Ascending aorta (tissue), 2 donors: ENCODE measurements at regions not wholly inside any gene's neighbourhood (a gene's known extent, or its start where the extent isn't known, plus 50 kb on each side); places are given as distances from the start of the nearest gene placed in this dataset.

ENCODE experiments used
- DNase-seq, 2 donors: peaks; one replicate each; pipeline ENCODE4 v3.0.0-alpha.2; 2019; ENCODE audit warnings: low spot score in 2 of 2
- H3K27ac ChIP-seq, 2 donors: fragments of 200-600 bp; sonication (generic); one replicate each; pipeline ENCODE4 v1.5.1; 2016 to 2017; ENCODE audit warnings: mild to moderate bottlenecking in 1 of 2
- H3K27me3 ChIP-seq: fragments of 200-600 bp; sonication (generic); one replicate; pipeline ENCODE4 v1.5.1; 2017
- H3K36me3 ChIP-seq, 2 donors: fragments of 200-600 bp; sonication (generic); one replicate each; pipeline ENCODE4 v1.5.1; 2016
- H3K4me1 ChIP-seq, 2 donors: fragments of 200-600 bp; sonication (generic); one replicate each; pipeline ENCODE4 v1.5.1; 2016 to 2017; ENCODE audit warnings: mild to moderate bottlenecking in 1 of 2
- H3K4me3 ChIP-seq, 2 donors: fragments of 200-600 bp; sonication (generic); one replicate each; pipeline ENCODE4 v1.5.1; 2016 to 2017; ENCODE audit warnings: mild to moderate bottlenecking in 1 of 2
- H3K9me3 ChIP-seq, 2 donors: fragments of 200-600 bp; sonication (generic); one replicate each; pipeline ENCODE4 v1.5.1; 2016
- CTCF ChIP-seq, 3 experiments: fragments of 200-600 bp in 2 of 3; fragments of 450-650 bp in 1 of 3; sonication (generic) in 2 of 3; IDR thresholded peaks; one replicate each; pipeline ENCODE4 v1.5.1; 2016 to 2019; ENCODE audit warnings: antibody characterized with exemption in 3 of 3, mild to moderate bottlenecking in 1 of 3, moderate library complexity in 1 of 3
- intact Hi-C: fragments of 100-400 bp; cut with DNase I; formaldehyde crosslinking; loops from one replicate; pipeline ENCODE4 v1.15.1; 2023

- Histone ChIP-seq H3K36me3 (no peaks in the 10 kb centered on the region), H3K27me3 (no peaks in the 10 kb centered on the region), H3K27ac (no peak overlapping the region), H3K4me3 (no peak overlapping the region), H3K9me3 (no peaks in the 10 kb centered on the region), H3K4me1 (peaks cover 0 to 16% of the 10 kb centered on the region in 2 donors)
- intact Hi-C loops = loop anchor here (2.0 to 10.0 kb wide), 3 partner anchors 292 to 546 kb away; partner anchors contain the start of gene NPY1R
- DNase-seq = no peak
- no peak for TF ChIP-seq CTCF (IDR thresholded peaks at IDR 0.05)
Measured at GRCh38 chr4:163042306-163042705, 124.4 kb downstream of the NAF1 start.

DNA sequence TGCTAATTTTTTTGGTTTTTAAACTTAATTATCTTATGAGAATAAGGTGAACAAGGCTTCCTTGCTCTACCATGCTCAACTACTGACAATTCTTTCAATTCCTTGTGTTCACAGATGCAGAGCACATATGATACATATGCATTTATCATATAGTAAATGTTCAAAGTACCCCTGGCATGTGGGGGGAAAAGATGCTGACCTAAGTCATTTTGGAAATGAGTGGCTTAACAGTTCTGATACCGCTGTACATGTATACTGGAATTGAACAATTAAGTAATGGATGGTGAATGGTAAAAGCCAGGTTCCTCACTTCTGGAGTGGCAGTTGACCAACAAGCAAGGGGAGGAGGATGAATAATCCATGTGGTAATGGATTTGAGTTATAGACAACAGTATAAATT is 149.6 kb downstream of the NAF1 start:
- Histone ChIP-seq H3K4me3 (no peak overlapping the region), H3K36me3 (no peaks in the 10 kb centered on the region), H3K27ac (no peak overlapping the region), H3K9me3 (no peaks in the 10 kb centered on the region), H3K27me3 (no peaks in the 10 kb centered on the region), H3K4me1 (no peaks in the 10 kb centered on the region)
- DNase-seq = no peak
- intact Hi-C loops = no loop called here
- no peak for TF ChIP-seq CTCF (IDR thresholded peaks at IDR 0.05)

GRCh38 chr4:163012816-163013215 is 153.9 kb downstream of the NAF1 start:
- Histone ChIP-seq H3K27me3 (no peaks in the 10 kb centered on the region), H3K27ac (no peak overlapping the region)

DNA sequence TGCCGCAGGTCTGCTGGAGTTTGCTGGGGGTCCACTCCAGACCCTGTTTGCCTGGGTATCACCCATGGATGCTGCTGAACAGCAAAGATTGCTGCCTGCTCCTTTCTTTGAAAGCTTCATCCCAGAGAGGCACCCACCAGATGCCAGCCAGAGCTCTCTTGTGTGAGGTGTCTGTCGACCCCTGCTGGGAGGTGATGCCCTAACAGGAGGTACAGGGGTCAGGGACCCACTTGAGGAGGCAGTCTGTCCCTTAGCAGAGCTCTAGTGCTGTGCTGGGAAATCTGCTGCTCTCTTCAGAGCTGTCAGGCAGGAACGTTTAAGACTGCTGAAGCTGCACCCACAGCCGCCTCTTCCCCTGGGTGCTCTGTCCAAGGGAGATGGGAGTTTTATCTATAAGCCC is 162.7 kb downstream of the NAF1 start:
- DNase-seq = no peak
- Histone ChIP-seq H3K9me3 (no peaks in the 10 kb centered on the region), H3K27ac (no peak overlapping the region), H3K4me1 (no peaks in the 10 kb centered on the region), H3K27me3 (no peaks in the 10 kb centered on the region), H3K36me3 (no peaks in the 10 kb centered on the region), H3K4me3 (no peak overlapping the region)
- intact Hi-C loops = no loop called here
- no peak for TF ChIP-seq CTCF (IDR thresholded peaks at IDR 0.05)

More at GRCh38 chr4:163012816-163013215, 153.9 kb downstream of the NAF1 start:
- Histone ChIP-seq H3K4me3 (no peak overlapping the region), H3K4me1 (no peaks in the 10 kb centered on the region), H3K36me3 (no peaks in the 10 kb centered on the region), H3K9me3 (no peaks in the 10 kb centered on the region)
- DNase-seq = no peak
- no peak for TF ChIP-seq CTCF (IDR thresholded peaks at IDR 0.05)
- intact Hi-C loops = no loop called here

- TF ChIP-seq CTCF (IDR thresholded peaks at IDR 0.05) = no peak
- H3K9me3 ChIP-seq = no peaks in the 10 kb centered on the region
Measured at GRCh38 chr4:162988530-162988929, 178.2 kb downstream of the NAF1 start.

GRCh38 chr4:162985131-162985530 is 181.6 kb downstream of the NAF1 start:
- intact Hi-C loops = no loop called here
- no peak for TF ChIP-seq CTCF (IDR thresholded peaks at IDR 0.05)
- Histone ChIP-seq H3K27me3 (no peaks in the 10 kb centered on the region), H3K4me1 (no peaks in the 10 kb centered on the region), H3K4me3 (no peak overlapping the region), H3K27ac (no peak overlapping the region), H3K9me3 (no peaks in the 10 kb centered on the region), H3K36me3 (no peaks in the 10 kb centered on the region)
- no peak for DNase-seq

More at GRCh38 chr4:162988530-162988929, 178.2 kb downstream of the NAF1 start:
- Histone ChIP-seq H3K4me1 (no peaks in the 10 kb centered on the region), H3K27ac (no peak overlapping the region), H3K27me3 (no peaks in the 10 kb centered on the region), H3K36me3 (no peaks in the 10 kb centered on the region), H3K4me3 (no peak overlapping the region)
- no peak for DNase-seq
- intact Hi-C loops = no loop called here
